SK-N-SH treated with all-trans-retinoic acid at 6 μM for 48 hours (cell line): ENCODE measurements at regions not wholly inside any gene's neighbourhood (a gene's known extent, or its start where the extent isn't known, plus 50 kb on each side); places are given as distances from the start of the nearest gene placed in this dataset.

Experiments used
- TCF4 ChIP-seq: fragments of 250-450 bp; sonication (Bioruptor Pico); IDR thresholded peaks from 2 replicates; pipeline ENCODE4 v1.8.0; 2021; ENCODE audit warnings: mild to moderate bottlenecking, moderate library complexity, borderline replicate concordance
- TSHZ2 ChIP-seq: fragments of 250-450 bp; sonication (Bioruptor Pico); IDR thresholded peaks from 2 replicates; pipeline ENCODE4 v1.5.0; 2020; ENCODE audit warnings: mild to moderate bottlenecking, moderate library complexity

GRCh38 chr20:24868396-24868927 is 80.6 kb upstream of the CST7 start:
- TF ChIP-seq TSHZ2 (CRISPR knock-in tag): no peak
- no peak for TF ChIP-seq TCF4 (CRISPR knock-in tag)
